GM18861 (cell line): ENCODE measurements at regions not wholly inside any gene's neighbourhood (a gene's known extent, or its start where the extent isn't known, plus 50 kb on each side); places are given as distances from the start of the nearest gene placed in this dataset.

Experiments
- ATAC-seq: cut with Tn5 transposase; IDR thresholded peaks from one replicate; pipeline ENCODE4 v1.9.1; 2021; ENCODE audit not compliant: unreplicated experiment

DNA sequence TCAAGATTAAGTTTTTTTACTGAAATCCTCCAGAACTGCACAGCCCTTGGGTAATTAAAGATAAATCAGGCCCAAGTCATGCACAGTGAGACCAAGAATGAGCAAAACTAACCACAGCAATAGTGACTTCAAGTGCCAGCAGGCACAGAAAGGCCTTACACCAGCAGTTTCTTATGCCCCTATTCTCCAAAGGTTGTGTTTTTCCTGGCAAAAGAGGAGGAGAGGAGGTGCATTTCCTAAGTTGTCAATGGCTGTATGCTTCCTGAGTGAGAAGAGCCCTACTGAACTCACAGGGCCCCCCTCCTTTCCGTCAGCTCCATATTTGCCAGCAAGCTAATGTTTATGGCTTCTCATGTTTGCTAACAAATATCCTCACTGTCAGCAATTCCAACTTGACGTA, 418.7 kb upstream of the INTU start:
- ATAC-seq = no peak

DNA sequence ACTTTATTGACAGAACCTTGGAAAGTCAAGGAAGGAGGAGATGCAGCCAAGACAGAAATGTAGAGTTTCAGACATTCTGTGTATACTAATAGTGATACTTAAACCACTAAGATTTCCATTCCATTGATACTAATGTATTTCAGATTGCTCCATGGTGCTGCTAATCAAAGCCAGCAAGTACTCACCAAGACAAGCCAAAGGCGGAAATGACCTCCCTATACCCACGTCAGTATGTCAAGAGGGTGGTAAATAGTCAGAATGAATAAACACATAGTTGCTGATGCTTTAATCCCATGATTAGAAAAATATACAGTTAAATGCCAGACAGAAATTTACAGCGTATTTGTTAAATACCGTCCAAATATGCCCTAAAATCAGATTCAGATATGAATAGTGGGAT, 417.8 kb upstream of the INTU start:
- no peak for ATAC-seq

DNA sequence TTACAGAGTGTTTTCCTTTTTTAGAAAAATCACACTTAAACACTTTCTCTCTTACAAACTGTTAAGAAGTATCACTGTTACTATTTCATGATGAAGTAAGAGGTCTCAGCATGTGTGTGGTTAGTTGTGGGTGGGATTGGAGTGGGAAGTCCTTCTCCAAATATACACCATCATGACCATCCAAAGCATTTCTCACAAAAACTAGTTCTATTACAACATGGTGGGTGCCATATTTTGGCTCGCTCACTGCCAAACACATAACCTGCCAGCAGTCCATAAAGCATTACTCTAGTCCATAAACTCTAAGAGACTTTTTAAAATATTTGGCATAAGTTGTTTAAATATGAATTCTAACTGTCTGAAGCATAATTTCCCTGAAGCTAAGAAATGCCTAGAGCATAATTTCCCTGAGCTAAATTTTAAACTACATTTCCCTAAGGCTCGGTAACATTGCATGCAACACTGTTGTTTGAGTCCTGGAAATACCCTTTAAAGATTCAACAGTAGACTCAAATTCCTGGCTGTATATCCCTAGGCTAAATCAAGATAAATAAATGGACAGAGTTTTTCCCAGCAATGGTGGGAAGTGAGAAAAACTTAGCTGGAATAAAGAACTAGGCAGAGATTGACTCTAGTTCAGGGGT, 415.0 kb upstream of the INTU start:
- no peak for ATAC-seq

DNA sequence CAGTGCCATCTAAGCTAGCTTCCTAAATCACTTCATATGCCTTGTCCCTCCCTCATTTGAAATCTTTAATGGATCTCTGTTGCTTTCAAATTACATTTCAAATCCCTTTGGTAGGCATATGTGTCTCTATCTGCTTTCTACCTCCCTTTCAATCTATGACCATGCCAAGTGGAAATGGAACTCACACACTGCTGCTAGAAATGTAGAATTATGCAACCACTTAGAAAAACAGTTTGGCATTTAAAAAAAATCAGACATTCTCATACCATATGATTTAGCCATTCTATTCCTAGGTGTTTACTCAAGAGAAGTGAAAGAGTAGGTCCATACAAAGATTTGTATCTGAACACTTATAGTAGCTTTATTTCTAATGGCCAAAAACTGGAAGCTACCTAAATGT, 413.5 kb upstream of the INTU start:
- no peak for ATAC-seq

DNA sequence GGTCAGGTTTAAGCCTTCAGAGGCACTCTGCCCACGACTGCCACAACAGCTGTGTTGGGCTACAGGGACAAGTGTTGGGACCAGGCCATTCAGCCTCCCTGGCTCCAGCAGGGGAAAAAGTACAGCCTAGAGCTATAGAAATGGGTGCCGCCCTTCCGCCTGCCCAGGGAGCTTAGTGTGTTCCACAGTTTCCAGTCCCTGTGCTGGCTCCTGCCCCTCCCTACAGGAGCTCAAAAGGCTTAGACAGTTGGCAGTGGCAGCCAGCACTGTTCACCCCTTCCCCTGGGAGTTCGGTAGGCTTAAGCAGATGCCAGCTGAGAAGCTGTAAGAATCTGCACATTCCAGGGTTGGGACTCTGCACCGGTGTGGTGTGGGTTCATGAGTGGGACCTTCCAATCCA, 408.2 kb upstream of the INTU start:
- no peak for ATAC-seq

DNA sequence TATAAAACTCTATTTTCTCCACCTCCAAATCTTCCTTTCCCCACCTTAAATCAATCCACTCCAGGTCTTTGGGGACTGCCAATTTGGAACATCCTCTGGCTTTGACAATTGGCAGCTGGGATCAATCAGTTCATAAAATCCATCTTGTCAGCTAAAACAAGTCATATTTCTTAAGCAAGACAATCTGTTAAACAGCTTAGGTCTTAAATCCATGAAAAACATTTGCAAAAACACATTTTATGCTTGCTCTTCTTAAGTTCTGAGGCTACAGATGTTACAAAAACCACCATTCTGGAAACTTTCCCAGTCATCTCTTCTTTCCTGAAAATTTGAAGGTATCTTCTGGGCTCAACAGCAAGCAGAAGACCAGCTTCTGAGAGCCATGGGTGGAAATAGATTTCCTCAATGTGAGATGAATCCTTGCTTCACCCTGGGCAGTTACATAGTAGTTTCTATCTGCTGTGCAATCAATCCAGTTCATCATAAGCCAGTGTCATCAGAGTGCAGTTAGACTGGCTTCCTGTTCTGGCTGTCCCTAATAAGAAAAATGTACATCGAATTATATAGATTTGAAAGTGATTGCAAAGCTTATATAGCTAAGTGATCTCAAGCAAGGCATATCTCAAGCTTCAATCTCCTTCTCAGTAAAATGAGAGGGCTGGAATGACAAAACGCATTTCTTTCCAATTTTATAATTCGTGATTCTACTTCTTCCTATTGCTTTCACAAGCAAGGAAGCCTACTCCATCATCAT, 402.7 kb upstream of the INTU start:
- ATAC-seq = no peak

DNA sequence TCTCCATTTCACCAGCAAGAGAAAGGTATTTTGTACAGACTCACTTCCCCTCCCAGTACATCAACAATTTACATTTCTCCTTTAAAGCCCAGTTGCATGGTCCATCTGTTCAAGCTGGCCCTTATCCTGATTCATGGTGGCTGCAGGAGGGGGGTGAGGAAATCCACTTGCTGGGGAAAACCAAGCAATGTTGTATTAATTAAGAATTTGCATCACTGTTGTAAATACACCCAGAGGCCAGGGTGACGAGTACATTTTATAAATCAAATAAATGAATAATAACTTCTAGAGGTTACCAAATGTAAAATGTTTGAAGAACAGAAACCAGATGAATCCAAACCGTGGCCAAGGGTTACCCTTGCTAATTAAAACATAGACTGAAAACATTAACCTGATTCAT, 395.9 kb upstream of the INTU start:
- ATAC-seq = no peak

DNA sequence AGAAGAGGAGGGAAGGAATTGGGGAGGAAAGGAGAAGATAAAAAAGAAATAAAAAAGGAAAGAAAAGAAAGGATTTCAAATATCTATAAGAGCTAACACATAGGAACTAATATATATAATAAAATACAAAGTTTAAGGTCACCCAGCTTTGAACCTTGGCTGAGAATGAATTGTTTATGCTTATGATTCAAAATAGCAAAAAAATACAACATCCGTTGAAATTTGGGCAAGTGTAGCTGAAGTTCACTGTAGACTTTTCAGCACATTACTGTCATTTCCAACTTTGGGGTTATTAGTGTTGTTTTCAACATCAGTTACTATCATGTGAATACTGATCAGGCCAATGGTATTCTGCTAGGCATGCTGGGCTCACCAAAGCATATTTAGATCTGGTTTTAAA, 395.2 kb upstream of the INTU start:
- ATAC-seq = no peak

DNA sequence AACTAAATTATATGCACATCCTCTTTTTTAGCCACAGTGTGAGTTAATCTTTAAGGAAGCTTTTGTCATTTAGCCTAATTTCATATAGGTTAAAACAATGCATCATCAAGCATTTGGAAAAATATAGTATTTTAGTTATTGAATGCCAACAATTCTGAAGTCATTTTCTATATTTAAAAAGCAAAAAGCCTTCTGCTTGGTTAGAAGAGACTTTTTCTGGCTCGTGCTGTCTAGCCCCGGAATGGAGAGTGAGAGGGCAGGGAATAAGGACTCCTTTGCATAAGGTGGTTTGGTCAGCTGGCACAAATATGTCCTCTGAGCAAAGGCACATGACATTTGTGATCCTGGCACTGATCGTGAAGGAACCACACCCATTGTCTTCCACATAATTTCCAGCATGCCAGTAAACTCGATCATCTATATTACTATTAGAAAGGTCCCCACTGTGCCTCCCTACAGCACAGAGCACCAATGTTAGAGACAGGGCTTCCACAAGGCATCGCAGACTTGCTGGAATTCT, 393.7 kb upstream of the INTU start:
- ATAC-seq = no peak

DNA sequence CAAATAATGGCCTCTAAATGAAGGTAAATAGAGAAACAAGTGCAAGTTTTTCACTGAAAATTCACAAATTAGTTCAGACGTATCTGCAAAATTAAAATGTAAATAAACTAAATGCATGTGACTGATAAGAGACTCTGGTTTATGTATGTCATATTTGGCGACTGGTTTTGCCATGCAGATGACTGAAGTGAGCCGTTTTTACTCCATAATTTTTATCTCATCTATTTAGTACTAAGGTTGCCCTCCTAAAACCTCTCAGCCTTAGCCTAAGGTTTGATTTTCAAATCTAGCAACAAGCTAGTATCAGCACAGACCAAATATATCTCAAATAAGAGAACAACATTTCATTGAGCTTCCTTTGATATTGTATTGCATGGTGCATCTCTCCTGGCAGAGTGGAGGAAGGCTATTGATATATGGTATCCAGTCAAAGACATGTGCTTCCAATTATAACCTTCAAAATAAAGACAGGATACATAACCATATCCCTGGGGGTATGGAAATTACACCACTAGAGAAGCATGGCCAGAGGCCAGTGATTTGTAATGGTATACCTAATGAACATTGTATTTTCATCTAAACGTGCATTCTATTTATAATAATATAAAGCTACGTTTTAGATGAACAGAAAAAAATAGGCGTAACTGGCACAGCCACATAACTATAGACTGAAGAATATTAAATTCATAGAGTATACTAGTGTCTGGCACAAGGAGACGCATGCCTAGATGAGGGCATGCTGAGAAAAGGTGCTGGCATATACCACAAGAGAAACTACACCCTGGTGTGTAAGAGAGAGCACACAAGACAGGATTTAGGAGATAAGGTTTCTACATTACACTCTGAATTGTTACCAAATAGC, 392.6 kb upstream of the INTU start:
- no peak for ATAC-seq

DNA sequence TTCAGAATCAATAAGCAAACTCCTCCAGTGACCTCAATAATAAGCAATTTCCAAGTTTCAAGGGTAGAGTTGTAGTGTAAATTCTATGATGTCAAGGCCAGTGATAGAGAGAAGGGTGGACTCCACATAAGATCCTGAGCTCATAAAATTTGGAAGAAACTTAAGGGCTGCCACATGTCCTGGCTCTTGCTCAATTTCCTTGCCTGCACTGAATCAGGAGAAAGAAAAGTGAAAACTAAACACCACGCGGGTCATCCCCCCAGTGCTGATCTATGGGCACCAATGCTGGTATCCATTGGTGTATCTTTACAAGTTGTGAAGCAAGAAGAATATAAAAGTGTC, 392.0 kb upstream of the INTU start:
- ATAC-seq = no peak

DNA sequence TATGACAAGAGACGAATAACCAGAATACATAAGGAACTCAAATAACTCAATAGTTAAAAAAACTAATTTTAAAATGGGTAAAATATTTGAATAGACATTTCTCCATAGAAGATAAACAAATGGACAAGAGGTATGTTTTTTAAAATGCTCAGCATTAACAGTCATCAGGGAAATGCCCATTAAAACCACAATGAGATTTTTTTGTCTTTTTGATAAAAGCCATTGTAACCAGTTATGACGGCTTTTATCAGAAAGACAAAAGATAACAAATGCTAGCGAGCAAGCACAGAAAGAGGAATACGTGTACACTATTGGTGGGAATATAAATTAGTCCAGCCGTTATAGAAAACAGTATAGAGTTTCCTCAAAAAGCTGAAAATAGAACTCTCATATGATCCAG, 388.2 kb upstream of the INTU start:
- no peak for ATAC-seq

DNA sequence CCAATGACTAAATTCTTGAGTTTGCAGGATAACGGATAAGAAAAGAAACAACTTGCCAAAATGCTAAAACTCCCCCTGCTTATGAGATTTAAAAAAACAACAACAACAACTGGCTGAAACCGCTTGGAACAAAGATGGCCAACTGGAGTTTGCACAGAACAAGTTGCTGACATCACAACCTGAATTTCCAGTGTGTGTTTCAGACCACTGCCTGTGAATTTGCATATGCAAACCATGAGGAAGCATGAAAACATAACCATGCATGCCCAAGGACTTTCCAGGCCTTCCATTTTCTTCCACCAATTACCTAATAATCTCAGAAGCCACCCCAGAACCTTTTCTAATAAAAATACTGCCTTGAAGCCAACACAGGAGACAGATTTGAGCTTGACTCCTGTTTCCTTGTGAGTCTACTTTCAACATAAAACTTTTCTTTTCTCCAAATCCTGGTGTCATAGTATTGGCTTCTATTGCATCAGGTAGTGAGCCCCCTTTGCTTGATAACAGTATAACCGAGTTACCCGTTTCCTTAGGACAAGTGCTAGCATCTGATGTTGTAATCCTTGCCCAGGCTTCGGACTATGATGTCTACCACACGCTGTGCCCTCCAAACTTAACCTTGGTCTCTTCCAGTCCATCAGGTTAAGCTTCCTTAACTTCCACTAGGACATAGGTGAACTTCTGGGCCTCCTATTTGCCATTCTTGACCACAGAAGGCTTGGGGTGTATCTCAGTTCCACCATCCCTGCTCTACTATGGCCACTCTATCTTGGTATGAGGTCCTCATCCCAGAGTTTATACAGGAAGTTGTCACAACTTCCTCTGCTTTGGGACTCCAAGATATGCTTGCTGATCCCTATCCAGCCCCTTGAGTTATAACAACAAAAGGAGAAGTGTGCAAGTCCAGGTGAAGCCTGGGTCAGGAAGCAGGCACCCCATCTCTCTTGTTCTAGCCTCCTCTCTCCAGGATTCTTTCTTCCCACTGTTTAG, 385.5 kb upstream of the INTU start:
- ATAC-seq = no peak

DNA sequence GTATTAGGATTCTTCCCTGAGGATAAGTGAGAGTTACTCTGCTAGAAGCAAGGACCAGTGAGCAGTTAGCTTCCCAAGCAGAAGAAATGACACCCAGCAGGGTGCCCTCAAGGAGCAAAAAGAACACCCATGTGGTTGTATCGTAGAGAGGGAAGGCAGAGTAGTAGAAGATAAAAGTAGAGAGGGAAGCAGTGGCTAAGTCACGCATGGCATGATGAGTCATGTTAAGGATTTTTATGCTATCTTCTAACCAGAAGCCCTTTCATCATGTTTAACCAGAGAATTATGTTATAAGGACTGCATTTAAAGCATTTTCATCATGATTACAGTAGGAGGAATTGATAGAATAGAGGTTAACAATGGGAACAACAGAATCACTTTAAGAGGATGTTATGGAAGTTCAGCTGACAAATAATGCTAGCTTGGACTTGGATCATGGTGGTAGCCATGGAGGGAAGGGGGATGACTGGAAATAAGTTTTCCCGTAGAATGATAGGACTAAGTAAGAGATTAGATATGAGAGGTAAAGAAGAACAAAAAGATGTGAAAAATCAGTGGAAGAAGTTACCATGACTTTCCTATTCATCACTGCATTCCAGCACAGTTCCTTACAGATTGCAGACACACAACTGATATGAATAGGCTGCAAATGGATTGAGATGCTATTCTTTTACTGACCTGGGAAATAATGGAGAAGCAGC, 383.5 kb upstream of the INTU start:
- ATAC-seq = no peak

DNA sequence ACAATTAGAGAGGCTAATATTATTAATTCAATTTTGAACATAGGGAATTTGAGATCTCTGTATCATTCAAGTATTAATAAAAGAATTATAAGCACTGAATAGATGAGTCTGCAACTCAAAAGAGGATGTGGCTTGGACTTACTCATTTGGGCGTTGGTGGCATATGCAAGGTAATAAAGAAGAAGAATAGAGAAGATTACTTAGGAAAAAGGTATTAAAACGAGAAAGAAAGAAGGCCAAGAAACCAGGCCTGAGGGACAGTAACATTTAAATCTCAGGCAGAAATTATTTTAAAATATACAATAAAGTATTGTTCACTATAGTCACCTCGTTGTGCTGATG, 383.0 kb upstream of the INTU start:
- ATAC-seq = no peak

DNA sequence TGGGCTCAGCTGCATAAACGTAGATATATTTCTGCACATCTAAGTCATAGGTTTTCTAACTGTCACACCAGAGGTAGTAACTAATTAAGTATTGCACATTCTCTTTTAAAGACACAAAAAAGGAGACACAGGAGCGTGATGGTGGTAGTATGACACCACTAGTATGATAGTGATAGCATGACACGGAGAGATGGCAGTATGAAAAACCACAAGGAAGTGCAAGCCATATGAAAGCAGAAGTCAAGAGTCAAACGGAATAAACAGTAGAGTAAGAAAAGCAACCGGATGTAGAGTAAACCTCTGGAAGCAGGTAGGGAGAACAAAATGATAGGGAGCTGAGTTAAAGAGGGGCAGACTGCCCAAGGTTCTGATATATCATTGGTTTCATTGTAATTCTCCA, 382.2 kb upstream of the INTU start:
- ATAC-seq = no peak

DNA sequence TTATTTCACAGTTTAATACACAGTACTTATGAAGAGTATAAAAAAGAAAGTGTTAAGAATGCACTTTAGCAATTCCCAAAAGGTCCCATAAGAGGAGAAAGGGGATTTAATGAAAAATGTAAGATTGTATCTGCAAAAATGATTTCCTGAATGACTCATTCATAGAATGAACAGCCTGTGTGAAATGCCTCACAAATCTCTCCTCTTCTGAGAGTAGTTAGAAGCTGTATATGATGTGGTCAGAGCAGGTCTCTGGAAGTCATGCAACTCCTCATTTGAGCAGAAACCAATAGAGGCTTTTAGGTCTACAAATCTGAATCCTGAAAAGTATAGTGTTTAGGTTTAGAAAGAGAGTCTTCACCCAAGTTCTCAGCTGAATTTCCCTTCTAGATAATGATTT, 381.3 kb upstream of the INTU start:
- ATAC-seq = peak; percentile 45

DNA sequence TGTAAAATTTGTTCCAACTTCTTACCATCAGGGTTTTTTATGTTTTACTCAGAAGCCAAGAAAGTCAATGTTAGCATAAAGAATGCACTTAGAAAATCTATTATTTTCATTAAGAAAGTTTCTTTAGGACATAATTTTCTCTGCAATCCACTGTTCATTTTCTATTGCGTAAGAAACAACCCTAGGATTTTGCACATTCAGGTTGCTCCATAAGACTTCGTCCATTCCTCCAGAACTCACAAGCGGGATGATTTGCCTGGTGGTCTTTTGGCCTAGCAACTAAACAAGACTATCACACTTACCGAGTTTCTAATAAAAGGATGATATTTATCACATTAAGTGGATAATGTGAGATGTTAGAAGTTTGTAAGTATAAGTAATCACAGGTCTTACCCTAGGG, 376.3 kb upstream of the INTU start:
- ATAC-seq = no peak

DNA sequence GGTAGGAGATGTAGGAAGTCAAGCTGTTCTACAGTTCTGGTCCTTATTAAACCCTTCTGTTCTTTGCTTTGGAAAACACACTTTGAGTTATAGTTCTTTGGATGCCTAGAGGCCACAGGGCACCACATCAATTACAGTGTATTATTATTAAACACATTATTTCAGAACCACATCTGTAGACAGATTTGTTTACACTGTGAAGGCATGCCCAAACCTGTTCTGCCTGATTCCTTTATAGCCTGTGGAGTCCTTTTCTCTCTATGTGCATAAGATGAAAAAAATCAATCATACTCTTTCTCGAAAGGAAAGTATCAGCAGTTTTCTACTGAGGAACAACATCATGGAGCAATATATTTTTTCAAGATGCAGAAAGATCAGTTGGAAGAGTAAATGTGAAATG, 371.3 kb upstream of the INTU start:
- no peak for ATAC-seq

DNA sequence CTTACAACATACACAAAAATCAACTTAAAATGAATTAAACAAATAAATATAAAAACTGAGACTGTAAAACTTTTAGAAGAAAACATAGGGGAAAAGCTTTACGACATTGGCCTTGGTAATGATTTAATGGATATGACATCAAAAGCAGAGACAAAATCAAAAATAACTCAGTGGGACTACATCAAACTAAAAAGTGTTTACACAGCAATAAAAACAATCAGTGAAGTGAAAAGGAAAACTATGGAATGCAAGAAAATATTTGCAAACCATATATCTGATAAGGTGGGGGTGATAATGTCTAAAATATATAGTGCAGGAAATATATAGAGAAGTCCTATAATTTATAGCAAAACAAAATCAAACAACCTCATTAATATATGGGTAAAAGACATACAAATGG, 364.4 kb upstream of the INTU start:
- ATAC-seq = no peak
